GM18868 (cell line): ENCODE measurements at regions not wholly inside any gene's neighbourhood (a gene's known extent, or its start where the extent isn't known, plus 50 kb on each side); places are given as distances from the start of the nearest gene placed in this dataset.
"Not testable (repeated sequence)": the region's sequence is repeated elsewhere in the genome, so short reads cannot be mapped to it uniquely, and the experiment has no call there.

Experiments used
- ATAC-seq: cut with Tn5 transposase; IDR thresholded peaks from one replicate; pipeline ENCODE4 v1.9.1; 2021; ENCODE audit warnings: mild to moderate bottlenecking, moderate library complexity; ENCODE audit not compliant: unreplicated experiment

- ATAC-seq = no peak
Measured at GRCh38 chr20:55540486-55540885, 464.8 kb downstream of the CBLN4 start.

DNA sequence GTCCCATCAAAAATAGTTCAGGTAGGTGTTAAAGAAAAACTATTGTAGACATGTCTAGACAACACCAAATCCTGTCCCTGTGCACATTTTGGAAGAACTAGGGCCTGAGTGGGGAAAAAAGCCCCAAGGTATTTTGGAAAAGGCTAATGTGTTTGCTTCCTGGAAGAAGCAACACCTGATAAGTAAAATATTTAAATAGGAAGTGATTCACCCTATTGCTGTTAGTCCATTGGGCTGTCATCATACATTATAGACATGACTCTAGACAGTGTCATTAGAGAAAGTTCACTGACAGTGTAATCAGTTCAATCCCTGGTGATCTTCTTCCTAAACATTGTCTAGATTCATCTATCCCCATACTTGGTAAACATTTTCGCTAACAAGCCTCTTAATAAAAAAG lies 465.3 kb downstream of the CBLN4 start:
- no peak for ATAC-seq

DNA sequence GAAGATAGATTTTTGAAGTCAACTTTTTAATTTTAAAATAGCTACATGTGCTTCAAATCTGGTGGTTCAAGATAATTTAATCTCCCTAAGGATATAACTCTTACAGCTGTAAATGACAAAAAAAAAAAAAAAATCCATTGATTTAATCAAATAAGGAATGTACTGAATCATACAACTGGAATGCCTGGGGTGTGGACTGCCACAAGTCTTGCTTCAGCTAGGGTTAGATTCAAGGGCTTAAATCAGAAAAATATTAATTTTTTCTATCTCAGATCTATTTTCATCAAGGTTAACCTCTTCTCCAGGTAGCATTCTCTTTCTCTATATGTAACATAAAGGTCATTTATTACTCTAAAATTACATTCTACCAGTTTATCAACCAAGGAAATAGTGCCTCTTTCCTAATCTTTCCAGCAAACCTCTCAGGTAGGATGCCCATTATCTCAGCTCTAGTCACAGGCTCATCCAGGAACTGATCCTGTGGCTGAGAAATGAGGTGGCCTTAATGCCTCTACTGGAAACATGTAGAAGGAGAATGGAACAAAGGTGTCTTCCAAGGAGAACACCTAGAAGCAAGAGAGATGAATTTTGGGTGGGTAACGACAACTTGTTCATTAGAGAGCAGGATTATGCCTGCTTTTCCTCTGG lies 466.9 kb downstream of the CBLN4 start:
- no peak for ATAC-seq

- no peak for ATAC-seq
Measured at GRCh38 chr20:55535366-55535765, 470.0 kb downstream of the CBLN4 start.

DNA sequence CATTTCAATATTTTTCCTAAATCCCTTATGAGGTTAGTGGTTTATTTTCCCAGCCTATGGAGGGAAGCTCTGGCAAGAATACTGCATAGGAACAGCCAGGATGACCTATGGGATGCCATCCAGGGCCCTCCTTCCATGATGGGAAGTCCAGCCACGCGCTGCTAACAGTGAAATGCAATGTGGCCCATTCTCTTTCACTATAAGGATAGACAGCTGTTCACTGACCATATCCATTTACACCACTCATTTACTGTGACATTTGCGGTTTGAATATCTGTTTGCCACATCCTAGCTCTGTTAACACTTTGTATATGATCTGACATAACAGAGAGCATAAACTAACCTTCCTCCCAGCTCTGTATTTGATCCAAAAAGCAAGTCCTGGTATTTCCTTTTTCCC lies 471.7 kb downstream of the CBLN4 start:
- ATAC-seq = no peak

DNA sequence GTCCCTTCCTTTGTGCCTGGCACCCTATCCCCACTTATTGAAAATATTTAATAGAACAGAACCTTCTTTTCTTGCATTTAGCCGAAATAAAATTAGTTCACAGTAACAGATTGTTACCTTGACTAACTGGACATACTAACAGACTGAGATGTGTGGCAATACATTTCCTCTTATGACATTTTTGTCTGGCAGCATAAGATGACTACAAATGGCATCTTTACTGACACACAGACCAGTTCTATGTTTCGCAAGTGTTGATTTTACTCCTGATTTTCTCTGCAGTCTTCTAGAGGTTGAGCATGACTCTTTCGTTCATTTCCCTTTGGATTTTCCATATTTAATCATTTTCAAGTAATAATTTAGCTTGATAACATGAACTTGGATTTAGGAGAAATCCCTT lies 474.6 kb downstream of the CBLN4 start:
- ATAC-seq = no peak

GRCh38 chr20:55528482-55528881 lies 476.8 kb downstream of the CBLN4 start:
- ATAC-seq = no peak

DNA sequence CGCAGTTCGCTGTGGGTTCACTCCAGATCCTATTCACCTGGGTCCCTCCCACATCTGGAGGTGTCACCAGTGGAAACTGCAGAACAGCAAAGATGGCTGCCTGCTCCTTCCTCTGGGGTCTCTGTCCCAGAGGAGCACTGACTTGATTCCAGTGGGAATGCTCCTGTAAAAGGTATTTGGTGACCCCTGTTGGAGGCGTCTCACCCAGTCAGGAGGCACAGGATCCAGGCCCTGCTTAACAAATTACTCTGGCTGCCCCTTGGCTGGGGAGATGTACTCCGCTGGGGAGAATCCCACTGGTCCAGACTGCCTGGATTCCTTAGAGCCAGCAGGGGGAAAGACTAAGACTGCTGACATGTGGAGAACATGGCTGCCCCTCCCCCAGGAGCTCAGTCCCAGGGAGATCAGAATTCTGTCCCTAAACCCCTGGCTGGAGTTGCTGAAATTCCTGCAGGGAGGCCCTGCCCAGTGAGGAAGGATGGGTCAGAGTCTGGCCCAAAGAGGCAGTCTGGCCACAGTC lies 483.0 kb downstream of the CBLN4 start:
- ATAC-seq = no peak

GRCh38 chr20:55517584-55517983 lies 487.7 kb downstream of the CBLN4 start:
- not testable (repeated sequence) for ATAC-seq

- no peak for ATAC-seq
Measured at GRCh38 chr20:55515832-55516231, 489.5 kb downstream of the CBLN4 start.

GRCh38 chr20:55514531-55514930 lies 490.8 kb downstream of the CBLN4 start:
- ATAC-seq = no peak

DNA sequence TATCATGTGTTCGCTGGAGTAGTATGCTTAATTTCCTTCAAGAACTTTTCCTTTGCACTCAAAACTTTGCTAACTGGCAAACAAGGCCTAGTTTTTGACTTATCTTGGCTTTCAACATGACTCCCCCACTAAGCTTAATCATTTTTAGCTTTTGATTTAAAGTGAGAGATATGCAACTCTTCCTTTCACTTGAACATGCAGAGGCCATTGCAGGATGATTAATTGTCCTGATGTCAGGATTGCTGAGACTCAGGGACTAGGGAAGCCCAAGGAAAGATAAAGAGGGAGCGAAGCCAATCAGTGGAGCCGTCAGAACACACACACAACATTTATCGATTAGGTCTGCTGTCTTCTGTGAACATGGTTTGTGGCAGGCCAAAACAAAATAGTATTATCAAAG lies 491.4 kb downstream of the CBLN4 start:
- ATAC-seq = no peak

GRCh38 chr20:55500130-55500529 lies 505.2 kb downstream of the CBLN4 start:
- no peak for ATAC-seq

DNA sequence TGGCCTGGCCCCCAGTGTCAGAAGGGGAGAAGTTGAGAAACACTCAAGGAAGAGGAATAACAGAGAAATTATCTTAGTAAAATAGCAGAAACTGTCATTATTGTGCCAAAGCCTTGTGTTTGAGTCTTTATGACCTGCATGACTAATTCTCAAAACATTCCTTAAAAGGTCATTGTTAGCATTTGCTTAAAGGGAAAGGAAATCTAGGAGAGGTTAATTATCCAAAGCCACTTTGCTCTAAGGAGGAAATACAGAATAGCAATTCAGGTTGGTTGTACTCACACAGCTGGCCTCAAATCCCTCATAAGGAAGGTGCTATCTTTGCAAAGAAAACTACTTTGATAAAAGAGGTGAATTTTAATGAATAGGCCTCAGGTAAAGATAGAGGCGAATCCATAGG lies 516.7 kb downstream of the CBLN4 start:
- no peak for ATAC-seq

DNA sequence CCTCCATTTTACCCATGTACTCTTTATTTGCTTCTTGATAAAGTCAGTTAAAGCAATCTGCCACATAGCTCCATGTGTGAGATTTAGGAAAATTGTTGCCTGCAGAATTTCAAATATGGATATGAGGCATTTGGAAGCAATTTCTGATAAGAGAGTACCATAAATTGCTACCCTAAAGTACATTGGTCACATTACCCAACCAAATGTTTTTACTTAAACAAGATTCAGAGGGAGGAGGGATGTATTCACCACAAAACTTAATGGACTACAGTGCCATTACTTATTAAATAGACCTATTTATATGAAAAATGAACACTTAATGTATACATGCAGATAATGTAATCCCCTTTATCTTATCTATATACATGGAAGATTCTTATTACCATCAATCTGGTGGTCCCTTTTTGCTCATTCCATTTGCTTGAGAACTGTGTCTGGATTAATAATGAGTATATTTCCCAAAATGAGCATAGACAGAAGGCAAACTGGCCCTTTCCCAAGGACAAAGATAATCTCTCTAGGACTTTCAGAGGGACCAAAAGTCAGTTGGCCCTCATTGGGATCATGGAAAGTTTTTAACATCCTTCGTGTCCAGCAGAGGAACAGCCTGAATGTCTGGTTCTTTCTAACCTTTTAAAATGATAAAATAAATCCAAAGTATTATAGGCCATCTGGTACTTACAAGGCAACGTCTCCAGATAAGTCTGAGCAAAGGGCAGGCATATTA lies 526.4 kb downstream of the CBLN4 start:
- ATAC-seq = no peak

DNA sequence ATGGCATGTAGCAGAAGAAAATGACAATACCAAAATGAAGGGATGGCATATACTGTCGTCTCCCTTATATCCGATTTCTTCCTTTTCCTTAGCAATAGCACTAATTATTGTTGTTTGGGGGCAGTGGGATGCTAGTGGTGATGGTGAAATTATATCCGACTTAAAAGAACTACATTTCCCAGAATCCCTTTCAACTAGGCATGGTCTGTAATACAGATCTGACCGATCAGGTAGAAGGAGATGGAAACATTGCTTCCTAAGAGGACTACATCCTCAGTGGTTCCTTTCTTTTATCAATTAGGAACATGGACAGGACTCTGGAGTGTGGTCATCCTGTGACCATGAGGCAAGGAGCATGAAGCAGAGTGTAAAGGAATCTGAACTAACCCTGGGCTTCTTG lies 532.6 kb downstream of the CBLN4 start:
- ATAC-seq = no peak

GRCh38 chr20:55471052-55472006 lies 534.0 kb downstream of the CBLN4 start:
- no peak for ATAC-seq

DNA sequence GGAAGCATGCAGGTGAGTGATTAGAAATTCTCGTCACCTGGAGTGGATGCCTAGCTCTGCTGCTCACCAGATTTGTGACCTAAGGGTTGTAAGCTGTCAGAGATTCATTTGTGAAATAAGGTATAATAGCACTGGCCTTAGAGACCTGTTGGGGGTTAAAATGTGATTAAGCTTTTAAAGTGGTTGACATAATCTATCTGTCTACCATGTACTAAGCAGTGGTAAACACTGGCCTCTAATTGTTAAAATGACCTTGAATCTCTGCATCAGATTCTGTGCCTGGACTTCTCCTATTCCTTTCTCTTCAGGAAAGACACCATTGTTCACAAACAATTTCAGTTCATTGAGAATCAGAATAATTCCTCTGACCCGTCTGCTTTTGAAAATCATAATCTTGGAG lies 536.2 kb downstream of the CBLN4 start:
- ATAC-seq = no peak

GRCh38 chr20:55461519-55461918 lies 543.8 kb downstream of the CBLN4 start:
- no peak for ATAC-seq

DNA sequence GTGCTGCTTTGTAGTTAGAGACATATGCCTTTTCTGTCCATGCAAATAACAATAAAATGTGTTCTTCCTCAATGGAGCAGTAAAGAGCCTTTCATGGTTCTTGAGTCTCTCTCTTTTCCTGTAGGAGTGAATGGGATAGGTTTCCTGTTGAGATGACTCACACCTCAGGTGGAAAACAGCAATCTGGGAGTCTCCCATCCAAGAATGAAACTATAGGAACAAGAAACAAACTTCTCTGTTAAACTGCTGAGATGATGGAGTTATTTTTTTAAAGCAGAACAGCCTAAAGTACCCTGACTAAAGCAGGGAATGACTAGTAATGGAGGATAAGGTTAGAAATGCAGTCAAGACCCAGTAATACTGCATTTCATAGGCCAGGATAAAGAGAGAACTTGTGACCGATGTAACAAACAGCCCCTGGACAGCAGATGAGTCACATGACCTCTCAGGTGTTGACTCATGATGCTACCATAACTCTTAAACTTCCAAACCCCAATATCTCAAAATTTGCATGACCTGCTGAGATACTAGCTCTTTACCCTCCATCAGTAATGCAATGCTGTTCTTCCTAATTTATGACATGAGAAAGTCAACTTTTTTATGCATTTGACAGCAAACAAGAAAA lies 548.9 kb downstream of the CBLN4 start:
- no peak for ATAC-seq

- ATAC-seq = no peak
Measured at GRCh38 chr20:55449091-55449490, 556.2 kb downstream of the CBLN4 start.
